ENCODE measurements at regions not wholly inside any gene's neighbourhood (a gene's known extent, or its start where the extent isn't known, plus 50 kb on each side); places are given as distances from the start of the nearest gene placed in this dataset.

GRCh38 chr11:10909141-10909883, 51.5 kb upstream of the ZBED5 start:
- TF ChIP-seq CTCF (IDR thresholded peaks at IDR 0.05): no peak
- no peaks in the 10 kb centered on the region for H3K36me3 ChIP-seq
- peak overlapping the region; percentile 35 to 54 for H3K27ac ChIP-seq
- H3K4me3 ChIP-seq: peak overlapping the region in 1 of 2 donors; percentile 30
- H3K4me1 ChIP-seq: no peaks in the 10 kb centered on the region
- no peaks in the 10 kb centered on the region for H3K27me3 ChIP-seq
- no peak for DNase-seq (ENCODE audit: low spot score in 2 of 2)
- no peaks in the 10 kb centered on the region for H3K9me3 ChIP-seq
- intact Hi-C loops (cut with DNase I): loop anchor here (2.0 to 10.0 kb wide), 2 partner anchors 21 to 105 kb away; partner anchors contain the start of gene EIF4G2

- Histone ChIP-seq H3K9me3 (no peaks in the 10 kb centered on the region), H3K4me3 (peak overlapping the region in 1 of 2 donors; percentile 30), H3K36me3 (no peaks in the 10 kb centered on the region), H3K27me3 (no peaks in the 10 kb centered on the region), H3K27ac (peak overlapping the region; percentile 35 to 54), H3K4me1 (no peaks in the 10 kb centered on the region)
- intact Hi-C loops (cut with DNase I): loop anchor here (2.0 to 10.0 kb wide), 2 partner anchors 22 to 104 kb away; partner anchors contain the start of gene EIF4G2
- no peak for TF ChIP-seq CTCF (IDR thresholded peaks at IDR 0.05)
- no peak for DNase-seq (ENCODE audit: low spot score in 2 of 2)
Observed at GRCh38 chr11:10908215-10908951, 50.5 kb upstream of the ZBED5 start.
